HuH-7.5 (cell line): ENCODE measurements at regions not wholly inside any gene's neighbourhood (a gene's known extent, or its start where the extent isn't known, plus 50 kb on each side); places are given as distances from the start of the nearest gene placed in this dataset.
"Not testable (repeated sequence)": the region's sequence is repeated elsewhere in the genome, so short reads cannot be mapped to it uniquely, and the experiment has no call there.

ENCODE experiments used
- DNase-seq: peaks from one replicate; pipeline ENCODE4 v3.0.0; 2011; ENCODE audit warnings: low spot score

DNA sequence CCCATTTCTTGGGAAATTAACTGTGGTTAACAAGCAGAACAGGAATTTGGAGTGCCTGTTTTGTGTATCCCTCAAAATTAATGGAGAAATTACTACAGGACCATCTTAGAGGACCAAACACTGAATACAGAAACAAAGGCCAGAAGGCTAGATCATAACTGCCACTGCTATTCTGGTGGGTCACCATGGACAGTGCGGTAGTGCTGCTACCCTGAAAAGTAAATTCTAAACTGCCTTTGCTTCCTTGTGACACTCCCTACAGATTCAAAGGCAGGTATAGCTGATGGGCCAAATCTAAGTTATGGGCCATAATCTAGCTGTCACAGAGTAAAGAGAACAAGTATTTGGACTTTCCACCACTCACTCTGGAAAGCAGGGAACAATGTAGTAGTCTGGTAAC, 575.8 kb upstream of the ADGRB3 start:
- no peak for DNase-seq

DNA sequence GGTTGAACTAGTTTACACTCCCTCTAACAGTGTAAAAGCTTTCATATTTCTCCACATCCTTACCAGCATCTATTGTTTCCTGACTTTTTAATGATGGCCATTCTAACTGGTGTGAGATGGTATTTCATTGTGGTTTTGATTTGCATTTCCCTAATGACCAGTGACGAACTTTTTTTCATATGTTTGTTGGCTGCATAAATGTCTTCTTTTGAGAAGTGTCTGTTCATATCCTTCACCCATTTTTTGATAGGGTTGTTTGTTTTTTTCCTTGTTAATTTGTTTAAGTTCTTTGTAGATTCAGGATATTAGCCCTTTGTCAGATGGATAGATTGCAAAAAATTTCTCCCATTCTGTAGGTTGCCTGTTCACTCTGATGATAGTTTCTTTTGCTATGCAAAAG, 578.5 kb upstream of the ADGRB3 start:
- DNase-seq: not testable (repeated sequence)

DNA sequence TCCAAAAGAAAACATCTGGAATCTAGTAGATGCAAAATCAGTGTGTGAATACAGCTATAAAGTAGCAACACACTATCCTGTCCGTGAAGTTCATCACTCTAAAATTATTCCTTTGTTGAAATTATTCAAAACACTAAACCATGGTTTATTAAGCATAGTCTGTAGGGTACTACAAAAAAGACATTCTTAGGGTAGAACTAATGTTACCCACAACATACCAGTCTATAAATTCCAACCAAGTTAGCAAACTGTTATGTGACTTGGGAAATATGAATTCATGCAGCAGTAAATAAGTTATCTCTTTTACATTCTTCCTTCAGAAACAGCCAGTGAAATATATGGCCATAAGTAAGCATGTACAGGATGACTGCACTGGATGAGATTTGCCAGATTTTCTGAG, 580.3 kb upstream of the ADGRB3 start:
- no peak for DNase-seq

DNA sequence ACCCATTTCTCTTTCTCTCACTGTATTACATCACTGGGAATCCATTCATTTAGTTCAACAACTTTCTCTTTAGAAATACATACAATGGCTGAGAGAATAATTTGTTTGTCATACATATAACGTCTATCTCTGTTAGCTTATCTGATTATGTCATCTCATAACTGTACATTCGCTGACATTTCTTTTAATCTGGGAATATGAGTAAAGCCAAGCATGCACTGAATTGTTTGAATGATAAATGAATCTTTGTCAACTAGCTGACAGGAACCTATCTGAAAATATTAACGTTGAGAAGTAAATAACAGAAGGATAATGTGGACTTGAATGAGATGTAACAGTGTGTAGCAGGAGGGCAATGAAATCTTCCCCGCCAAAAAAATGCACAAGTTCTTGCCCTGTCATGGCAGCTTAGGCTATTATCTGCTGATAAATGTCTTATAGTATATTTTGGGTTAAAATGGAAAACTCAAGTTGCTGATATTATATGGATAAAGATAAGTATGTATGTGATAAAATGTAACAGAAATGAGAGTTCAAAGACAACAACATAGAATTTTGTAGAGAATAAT, 581.2 kb upstream of the ADGRB3 start:
- DNase-seq: no peak

DNA sequence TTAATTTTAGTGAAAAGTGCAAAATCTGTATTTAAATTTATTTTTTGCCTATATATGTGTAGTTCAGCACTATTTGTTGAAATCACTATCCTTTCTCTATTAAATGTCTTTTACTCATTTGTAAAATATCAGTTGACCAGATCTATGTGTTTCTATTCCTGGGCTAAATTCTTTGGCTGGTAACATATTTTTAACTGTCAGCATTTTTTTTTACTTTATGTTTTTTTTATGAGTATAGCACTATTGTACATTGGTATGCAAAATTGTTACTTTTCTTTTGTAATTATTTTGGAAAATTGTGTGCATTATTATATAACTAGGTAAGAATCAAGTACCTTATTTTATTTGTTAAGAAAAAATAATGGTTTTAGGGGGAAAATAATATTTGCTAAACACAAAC, 582.8 kb upstream of the ADGRB3 start:
- DNase-seq: no peak

DNA sequence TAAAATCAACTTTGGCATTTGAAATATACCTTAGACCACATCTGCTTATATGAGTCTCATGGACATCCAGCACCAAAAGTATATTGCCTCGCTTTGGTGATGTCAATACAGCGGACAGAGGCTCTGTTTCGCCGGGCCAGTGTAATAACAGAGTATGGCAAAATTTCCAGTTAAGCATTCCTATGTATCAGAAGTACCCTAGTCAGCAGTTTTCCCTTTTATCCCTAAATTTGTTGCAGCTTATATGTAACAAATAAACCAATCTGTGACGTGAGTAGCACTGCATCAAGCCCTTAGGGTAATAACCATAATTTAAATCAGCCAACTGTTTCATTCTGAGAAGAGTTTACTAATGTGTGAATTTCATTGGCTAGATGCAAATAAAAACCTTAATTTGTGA, 585.5 kb upstream of the ADGRB3 start:
- no peak for DNase-seq

DNA sequence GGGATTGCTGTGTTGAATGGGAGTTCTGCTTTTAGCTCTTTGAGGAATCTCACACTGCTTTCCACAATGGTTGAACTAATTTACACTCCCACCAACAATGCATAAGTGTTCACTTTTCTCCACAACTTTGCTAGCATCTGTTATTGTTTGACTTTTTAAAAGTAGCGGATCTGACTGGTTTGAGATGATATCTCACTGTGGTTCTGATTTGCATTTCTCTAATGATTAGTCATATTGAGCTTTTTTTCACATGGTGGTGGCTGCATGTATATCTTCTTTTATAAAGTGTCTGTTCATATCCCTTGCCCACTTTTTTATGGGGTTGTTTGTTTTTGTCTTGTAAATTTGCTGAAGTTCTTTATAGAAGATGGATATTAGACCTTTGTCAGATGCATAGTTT, 588.3 kb upstream of the ADGRB3 start:
- DNase-seq: no peak

DNA sequence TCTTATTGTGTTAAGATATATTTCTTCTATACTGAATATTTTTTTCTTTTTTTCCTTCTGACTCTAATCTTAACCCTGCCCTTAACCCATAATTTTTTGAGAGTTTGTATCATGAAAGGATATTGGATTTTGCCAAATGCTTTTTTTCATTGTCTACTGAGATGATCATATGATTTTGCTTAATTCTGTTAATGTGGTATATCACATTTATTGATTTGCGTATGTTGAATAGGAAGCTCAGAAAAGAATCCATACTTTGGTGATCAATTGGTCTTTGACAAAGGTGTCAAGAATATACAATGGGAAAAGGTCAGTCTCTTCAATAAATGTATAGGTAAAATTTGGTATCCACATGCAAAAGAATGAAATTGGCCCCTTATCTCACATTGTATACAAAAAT, 588.8 kb upstream of the ADGRB3 start:
- no peak for DNase-seq

DNA sequence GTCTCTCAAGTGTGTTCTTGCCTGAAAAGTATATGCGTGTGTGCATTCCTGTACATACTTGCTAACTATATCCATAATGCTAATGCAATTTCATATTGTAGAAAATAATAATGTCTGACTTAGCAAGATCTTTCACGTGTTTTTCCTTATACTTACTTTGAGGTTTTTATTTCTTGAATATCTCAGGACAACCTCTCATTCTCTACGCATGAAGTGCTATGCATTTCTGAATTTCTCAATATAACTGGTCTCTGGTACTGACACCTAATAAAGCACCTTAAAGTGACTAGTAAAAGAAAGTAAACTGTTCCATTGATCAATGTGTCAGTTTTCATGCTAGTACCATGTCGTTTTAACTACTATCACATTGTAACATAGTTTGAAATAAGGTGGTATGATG, 589.9 kb upstream of the ADGRB3 start:
- DNase-seq: no peak

DNA sequence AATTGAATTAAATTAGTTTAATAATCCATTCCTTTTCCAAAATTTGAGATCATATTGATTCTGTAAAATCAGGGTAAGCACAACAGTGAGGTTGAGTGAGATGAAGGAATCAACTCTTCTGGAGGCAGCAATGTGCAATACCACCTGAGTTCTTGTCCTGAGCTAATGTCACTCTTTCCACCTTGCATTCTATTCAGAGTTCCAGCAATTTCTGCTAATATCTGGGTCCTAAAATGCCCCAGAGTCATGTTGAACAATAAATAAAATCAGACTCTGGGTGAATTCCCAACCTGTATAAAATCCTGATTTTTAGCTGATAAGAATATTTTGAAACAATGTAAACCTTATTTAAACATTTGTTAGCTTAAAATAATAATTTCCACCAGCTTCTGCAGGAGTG, 590.8 kb upstream of the ADGRB3 start:
- no peak for DNase-seq

DNA sequence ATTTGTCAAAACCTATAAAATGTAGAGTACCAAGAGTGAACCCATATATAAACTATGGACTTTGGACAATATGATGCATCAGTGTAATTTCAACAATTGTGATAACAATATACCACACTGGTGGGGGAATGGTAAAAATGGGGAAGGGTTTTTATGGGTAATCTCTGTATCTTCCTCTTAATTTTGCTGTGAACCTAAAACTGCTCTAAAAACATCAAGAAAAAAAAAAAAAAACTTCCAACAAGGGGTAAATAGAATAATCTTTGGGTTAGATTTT, 592.0 kb upstream of the ADGRB3 start:
- no peak for DNase-seq

DNA sequence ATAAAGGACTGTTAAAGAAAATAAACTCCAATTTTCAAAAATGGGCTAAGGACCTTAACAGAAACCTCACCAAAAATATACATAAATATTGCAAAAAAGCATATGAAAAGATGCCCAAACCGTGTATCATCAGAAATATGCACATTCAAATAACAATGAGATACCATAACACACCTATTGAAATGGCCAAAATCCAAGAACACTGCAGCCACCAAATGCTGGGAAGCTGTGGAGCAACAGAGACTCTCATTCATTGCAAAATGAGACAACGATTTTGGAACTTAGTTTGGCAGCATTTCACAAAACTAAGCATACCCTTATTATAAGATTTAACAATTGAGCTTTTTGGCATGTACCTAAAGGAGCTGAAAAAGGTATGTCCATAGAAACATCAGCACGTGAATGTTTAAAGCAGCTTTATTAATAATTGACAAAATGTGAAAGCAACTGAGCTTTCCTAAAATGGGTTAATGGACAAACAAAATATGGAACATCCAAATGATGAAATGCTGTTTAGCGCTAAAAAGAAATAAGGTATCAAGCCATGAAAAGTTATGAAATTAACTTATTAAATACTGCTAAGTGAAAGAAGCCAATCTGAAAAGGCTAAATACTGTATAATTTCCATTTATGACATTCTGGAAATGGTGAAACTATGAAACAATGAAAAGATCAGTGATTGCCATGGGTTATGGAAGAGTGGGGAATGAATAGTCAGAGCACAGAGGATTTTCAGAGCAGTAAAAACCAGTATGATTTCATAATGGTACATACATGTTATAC, 592.6 kb upstream of the ADGRB3 start:
- DNase-seq: peak; percentile 1

DNA sequence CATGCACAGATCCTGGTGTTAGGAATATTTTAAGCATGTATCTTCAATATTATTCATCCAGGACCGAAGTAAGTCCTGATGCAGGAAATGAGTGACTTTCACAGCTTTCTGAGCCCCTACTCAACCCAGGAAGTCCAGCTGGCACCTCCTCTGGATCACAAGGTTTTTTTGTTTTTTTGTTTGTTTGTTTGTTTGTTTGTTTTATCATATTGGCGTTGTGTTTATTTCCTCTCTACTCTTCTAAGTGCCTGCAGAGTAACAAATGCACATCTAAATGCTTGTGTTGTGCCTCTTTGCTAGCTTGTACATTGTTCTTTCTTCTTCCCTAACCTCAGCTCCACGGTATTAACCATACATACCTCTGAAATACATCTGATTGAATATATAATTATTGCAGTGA, 594.3 kb upstream of the ADGRB3 start:
- no peak for DNase-seq

DNA sequence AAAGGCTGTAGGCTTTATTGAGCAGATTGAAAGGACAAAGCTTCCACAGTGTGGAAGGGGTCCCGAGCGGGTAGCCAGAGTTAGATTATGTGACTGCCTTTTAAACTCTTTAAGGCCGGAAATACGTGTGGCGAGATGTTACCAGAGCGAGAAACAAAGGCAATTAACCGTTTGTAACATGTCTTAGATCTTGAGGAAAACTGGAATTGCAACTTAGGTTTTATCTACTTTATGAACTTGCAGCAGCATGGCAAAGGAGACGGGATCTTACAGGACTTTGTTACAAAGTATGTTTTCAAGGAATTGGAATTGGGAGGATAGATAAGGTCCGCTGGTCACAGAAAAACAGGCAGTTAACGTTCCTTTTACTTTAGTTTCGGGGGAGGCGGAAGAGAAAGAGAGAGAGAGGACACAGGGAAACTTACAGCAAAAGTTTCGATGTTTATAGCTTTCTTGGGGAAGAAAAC, 594.7 kb upstream of the ADGRB3 start:
- DNase-seq: no peak

DNA sequence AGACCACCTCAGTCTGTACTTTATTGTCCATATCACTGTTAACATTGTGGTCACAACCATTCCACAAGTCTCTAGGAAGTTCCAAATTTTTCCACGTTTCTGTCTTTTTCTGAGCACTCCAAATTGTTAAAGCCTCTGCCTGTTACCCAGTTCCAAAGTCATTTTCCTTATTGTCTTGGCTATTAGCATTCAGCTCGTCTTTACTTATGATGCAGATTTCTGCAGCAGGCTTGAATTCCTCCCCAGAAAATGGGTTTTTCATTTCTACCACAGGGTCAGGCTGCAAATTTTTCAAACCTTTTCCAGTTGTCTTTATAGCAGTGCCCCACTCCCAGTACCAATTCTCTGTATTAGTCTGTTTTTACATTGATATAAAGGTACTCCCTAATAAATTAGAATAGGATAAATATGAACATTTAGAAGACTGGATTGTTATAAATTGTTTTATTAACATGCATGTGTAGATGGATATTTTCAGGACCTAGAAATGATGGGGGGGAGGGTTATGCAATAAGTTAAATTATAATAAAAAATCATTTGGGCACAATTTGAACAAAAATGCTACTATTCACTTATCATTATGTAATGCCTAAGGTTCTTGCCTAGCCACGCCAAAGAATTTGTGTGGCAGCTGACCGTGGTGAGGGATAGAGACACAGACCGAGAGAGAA, 595.3 kb upstream of the ADGRB3 start:
- no peak for DNase-seq

DNA sequence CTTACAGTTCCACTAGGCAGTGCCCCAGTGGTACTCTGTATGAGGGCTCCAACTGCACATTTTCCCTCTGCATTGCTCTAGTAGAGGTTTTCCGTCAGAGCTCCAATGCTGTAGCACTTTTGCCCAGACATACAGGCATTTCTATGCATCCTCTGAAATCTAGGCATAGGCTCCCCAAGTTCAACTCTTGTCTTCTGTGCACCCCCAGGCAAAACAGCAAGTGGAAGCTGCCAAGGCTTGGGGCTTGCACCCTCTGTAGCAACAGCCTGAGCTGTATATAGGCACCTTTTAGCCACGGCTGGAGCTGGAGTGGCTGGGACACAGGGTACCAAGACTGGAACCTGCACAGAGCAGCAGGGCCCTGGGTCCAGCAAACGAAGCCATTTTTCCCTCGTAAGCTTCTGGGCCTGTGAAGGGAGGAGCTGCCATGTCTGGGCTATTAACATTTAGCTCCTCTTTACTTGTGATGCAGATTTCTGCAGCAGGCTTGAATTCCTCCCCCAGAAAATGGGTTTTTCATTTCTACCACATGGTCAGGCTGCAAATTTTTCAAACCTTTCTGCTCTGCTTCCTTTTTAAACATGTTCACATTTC, 596.2 kb upstream of the ADGRB3 start:
- DNase-seq: no peak

DNA sequence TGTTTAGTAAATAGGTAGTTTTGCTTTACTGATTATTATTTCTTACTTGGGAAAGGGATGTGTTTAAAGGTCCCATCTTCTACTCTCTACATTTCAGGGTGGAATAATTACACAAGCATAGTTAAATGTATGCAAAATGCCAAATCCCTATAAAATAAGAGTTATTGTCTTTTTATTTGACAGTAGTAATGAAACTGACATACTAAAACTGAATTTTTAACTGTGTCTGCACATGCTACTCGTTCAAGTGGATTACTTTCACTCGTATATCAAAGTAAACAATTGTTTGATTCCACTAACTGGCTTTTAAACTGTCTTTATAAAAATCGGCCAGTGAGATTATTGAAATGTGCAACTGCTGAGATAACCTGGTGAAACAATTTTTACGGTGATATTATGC, 602.9 kb upstream of the ADGRB3 start:
- no peak for DNase-seq

DNA sequence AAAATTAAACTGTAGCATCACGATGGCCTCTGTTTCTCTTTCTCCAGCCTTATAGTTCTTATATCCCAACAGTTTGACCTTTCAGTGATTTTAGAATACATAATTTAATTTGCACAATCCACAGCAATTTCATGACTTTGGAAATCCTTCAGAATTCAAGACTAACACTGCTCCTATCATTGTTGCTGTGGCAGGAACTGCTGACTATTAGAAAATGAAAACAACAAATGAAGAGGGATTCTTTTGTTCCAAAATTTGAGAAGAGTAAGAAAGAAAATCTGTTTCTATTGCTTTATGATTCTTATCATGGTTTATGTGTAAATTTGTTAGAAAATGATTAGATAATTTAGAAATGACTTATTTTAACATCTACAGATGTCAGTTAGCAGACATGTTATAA, 604.0 kb upstream of the ADGRB3 start:
- DNase-seq: no peak

DNA sequence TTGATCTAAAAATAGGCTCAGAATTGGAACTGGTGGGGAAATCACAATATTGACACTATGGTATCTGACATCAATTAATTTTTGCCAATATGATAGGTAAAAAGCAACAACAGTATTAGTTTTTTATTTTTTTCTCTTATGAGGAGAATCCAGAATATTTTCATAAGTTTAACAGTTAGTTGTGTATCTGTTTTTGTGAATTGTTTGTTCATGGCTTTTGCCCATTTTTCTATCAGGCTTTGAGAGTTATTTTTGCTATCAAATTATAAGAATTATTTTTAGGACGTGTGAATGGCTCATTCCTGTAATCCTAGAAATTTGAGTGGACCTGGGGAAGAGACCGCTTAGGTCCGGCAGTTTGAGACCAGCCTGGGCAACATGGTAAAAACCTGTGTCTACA, 608.6 kb upstream of the ADGRB3 start:
- no peak for DNase-seq

DNA sequence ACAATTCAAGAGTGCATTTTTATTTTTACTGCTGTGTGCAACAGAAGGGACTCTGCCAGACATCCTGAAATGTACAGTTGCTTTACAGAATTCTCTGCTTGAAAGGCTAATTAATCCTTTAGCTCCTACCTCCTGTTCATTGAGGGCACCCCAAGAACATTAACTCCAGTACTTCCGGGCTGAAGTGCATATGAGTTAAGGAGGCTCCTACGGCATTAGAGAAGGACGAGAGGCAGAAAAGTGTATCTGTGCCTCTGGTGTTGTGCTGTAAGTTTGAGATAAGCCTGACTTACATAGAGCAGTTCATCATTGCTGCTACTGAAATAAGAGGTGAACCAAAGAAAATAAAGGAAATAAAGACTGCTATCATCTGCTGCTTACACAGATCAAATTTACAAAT, 609.3 kb upstream of the ADGRB3 start:
- DNase-seq: no peak

DNA sequence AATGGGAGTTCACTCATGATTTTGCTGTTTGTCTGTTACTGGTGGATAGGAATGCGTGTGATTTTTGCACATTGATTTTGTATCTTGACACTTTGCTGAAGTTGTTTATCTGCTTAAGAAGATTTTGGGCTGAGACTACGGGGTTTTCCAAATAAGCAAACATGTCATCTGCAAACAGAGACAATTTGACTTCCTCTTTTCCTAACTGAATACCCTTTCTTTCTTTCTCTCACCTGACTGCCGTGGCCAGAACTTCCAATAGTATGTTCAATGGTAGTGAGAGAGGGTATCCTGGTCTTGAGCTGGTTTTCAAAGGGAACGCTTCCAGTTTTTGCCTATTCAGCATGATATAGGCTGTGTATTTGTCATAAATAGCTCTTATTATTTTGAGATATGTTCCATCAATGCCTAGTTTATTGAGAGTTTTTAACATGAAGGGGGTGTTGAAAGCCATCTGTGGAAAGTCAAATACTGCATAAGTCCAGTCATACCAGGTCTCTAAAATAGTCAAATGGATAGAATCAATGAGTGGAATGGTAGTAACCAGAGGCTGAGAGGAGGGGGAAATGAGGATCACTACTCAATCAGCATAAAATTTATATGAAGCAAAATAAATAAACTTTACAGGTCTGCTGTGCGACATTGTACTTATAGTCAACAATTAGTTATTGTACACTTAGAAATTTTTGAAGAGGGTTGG, 610.4 kb upstream of the ADGRB3 start:
- no peak for DNase-seq

DNA sequence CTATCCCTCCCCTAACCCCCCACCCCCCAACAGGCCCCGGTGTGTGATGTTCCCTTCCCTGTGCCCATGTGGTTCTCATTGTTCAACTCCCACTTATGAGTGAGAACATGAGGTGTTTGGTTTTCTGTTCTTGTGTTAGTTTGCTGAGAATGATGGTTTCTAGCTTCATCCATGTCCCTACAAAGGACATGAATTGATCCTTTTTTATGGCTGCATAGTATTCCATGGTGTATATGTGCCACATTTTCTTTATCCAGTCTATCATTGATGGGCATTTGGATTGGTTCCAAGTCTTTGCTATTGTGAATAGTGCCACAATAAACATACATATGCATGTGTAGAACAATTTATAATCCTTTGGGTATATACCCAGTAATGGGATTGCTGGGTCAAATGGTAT, 612.1 kb upstream of the ADGRB3 start:
- DNase-seq: not testable (repeated sequence)
